ENCODE measurements at regions not wholly inside any gene's neighbourhood (a gene's known extent, or its start where the extent isn't known, plus 50 kb on each side); places are given as distances from the start of the nearest gene placed in this dataset.

DNA sequence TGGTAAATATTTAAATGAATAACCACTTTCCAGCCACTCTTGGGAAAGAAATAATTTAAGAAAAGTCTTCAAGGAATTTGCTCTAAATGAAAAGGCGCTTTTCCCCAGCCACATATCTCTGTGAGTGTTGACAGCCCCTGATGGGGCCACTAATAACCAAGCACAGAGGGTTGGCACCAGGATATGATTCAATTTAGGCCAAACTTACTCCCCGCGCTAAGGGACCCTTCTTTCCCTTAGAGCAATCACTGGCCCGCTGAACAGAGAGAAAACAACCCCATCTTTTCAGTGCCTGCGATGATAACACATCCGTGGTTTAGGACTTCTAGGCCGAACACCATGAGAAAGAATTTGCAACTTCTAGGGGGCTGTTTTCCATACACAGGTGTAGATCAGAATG lies 310.8 kb downstream of the EIPR1 start (continued):
- TF ChIP-seq, protein P1, sequence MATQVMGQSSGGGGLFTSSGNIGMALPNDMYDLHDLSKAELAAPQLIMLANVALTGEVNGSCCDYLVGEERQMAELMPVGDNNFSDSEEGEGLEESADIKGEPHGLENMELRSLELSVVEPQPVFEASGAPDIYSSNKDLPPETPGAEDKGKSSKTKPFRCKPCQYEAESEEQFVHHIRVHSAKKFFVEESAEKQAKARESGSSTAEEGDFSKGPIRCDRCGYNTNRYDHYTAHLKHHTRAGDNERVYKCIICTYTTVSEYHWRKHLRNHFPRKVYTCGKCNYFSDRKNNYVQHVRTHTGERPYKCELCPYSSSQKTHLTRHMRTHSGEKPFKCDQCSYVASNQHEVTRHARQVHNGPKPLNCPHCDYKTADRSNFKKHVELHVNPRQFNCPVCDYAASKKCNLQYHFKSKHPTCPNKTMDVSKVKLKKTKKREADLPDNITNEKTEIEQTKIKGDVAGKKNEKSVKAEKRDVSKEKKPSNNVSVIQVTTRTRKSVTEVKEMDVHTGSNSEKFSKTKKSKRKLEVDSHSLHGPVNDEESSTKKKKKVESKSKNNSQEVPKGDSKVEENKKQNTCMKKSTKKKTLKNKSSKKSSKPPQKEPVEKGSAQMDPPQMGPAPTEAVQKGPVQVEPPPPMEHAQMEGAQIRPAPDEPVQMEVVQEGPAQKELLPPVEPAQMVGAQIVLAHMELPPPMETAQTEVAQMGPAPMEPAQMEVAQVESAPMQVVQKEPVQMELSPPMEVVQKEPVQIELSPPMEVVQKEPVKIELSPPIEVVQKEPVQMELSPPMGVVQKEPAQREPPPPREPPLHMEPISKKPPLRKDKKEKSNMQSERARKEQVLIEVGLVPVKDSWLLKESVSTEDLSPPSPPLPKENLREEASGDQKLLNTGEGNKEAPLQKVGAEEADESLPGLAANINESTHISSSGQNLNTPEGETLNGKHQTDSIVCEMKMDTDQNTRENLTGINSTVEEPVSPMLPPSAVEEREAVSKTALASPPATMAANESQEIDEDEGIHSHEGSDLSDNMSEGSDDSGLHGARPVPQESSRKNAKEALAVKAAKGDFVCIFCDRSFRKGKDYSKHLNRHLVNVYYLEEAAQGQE (IDR thresholded peaks at IDR 0.05; ENCODE audit: low read depth, low read length) = no peak

- no peak overlapping the region for H3K27ac ChIP-seq (ENCODE audit: control insufficient read depth, insufficient read depth)
- in situ Hi-C loops (cut with MboI) = no loop called here
- BruUV-seq (replicated peaks) = no TSS peak
- H3K9ac ChIP-seq (ENCODE audit: control insufficient read depth, insufficient read depth, low read length) = no peak overlapping the region
- H3K27me3 ChIP-seq (replicated peaks in 1 of 2; ENCODE audit: control insufficient read depth in 2 of 2, insufficient read depth in 2 of 2, low read length in 1 of 2) = peaks cover 0 to 2% of the 10 kb centered on the region in 2 experiments; a peak in 3 of 4 replicates
- SMC1A ChIA-PET (ENCODE audit: uncharacterized antibody, unreplicated experiment) = no interaction called here
- H3K4me3 ChIP-seq = no peak overlapping the region
- DNase-seq (ENCODE audit: low read depth, low spot score) (no peak), FAIRE-seq (no peak), ATAC-seq (no peak)
- intact Hi-C loops (cut with micrococcal nuclease; ENCODE audit: unreplicated experiment) = no loop called here
- H4K20me1 ChIP-seq (ENCODE audit: control insufficient read depth, insufficient read depth) = no peaks in the 10 kb centered on the region
- CTCF ChIA-PET = no interaction called here
- no peak overlapping the region for H3K4me2 ChIP-seq (ENCODE audit: control insufficient read depth, insufficient read depth)
- POLR2A ChIA-PET = no interaction called here
- no peaks in the 10 kb centered on the region for H3K9me3 ChIP-seq (replicated peaks; ENCODE audit: control insufficient read depth, insufficient read depth, low read length)
- no peak overlapping the region for H2AFZ ChIP-seq (ENCODE audit: control insufficient read depth, low read depth, low read length)
- 38% methylated on average over 5 of the region's 5 CpGs for WGBS (ENCODE audit: insufficient coverage, insufficient replicate concordance, low lambda C conversion rate, missing lambda C conversion rate)
- RAD21 ChIA-PET (ENCODE audit: unreplicated experiment) = no interaction called here
- no peaks in the 10 kb centered on the region for H3K36me3 ChIP-seq (ENCODE audit: control insufficient read depth in 2 of 2, insufficient read depth in 2 of 2, low read length in 1 of 2)
- H3K4me1 ChIP-seq (ENCODE audit: control insufficient read depth, insufficient read depth, low read length) = no peaks in the 10 kb centered on the region
- no peaks in the 10 kb centered on the region for H3K79me2 ChIP-seq (ENCODE audit: control insufficient read depth, insufficient read depth, low read length)
- TF ChIP-seq IKZF1 (conservative IDR thresholded peaks at IDR 0.05) = no peak
- no peak for TF ChIP-seq RELA (IDR thresholded peaks at IDR 0.05; ENCODE audit: borderline replicate concordance, partially characterized antibody)
- no peak for TF ChIP-seq HSF1 (IDR thresholded peaks at IDR 0.05; ENCODE audit: low read depth, low read length)
- no peak for TF ChIP-seq KDM1A (IDR thresholded peaks at IDR 0.05; ENCODE audit: borderline replicate concordance)
- TF ChIP-seq, protein P1 (IDR thresholded peaks at IDR 0.05; ENCODE audit: low read depth, low read length) = no peak
- TF ChIP-seq TARDBP (IDR thresholded peaks at IDR 0.05; ENCODE audit: borderline replicate concordance) = no peak
- no peak for TF ChIP-seq PBX3 (IDR thresholded peaks at IDR 0.05; ENCODE audit: insufficient replicate concordance, low read depth, low read length)
- no peak for TF ChIP-seq ZBTB11 (CRISPR knock-in tag; IDR thresholded peaks at IDR 0.05)
- TF ChIP-seq FOXM1 (IDR thresholded peaks at IDR 0.05; ENCODE audit: low read depth, low read length) = no peak
These were observed 311.7 kb downstream of the EIPR1 start for GRCh38 chr2:3065928-3066327.

All from GM12878 (cell line).